Neural cell (in vitro differentiated cells): ENCODE measurements at regions not wholly inside any gene's neighbourhood (a gene's known extent, or its start where the extent isn't known, plus 50 kb on each side); places are given as distances from the start of the nearest gene placed in this dataset.

Experiments
- H2AFZ ChIP-seq: fragments of 200-600, 300-800 bp; sonication (generic), shearing (Covaris generic); 2 replicates; pipeline ENCODE4 v1.6.0; 2014; ENCODE audit warnings: low read depth, mild to moderate bottlenecking, antibody characterized with exemption, low read length, moderate library complexity
- H3F3A ChIP-seq: fragments of 200-600 bp; shearing (Covaris generic); 2 replicates; pipeline ENCODE4 v1.6.1; 2016; ENCODE audit warnings: mild to moderate bottlenecking, moderate library complexity, mixed read lengths, antibody characterized with exemption, low read length; ENCODE audit not compliant: insufficient read depth, poor library complexity, severe bottlenecking
- H3K27ac ChIP-seq: fragments of 200-600, 300-800 bp; sonication (generic), shearing (Covaris generic); 2 replicates; pipeline ENCODE4 v1.5.1; 2014; ENCODE audit warnings: mild to moderate bottlenecking, low read length, moderate library complexity
- H3K27me3 ChIP-seq: fragments of 300-800, 200-600 bp; sonication (generic), shearing (Covaris generic); 2 replicates; pipeline ENCODE4 v1.6.0; 2014; ENCODE audit warnings: mild to moderate bottlenecking, low read depth, low read length, moderate library complexity; ENCODE audit not compliant: insufficient read depth
- H3K36me3 ChIP-seq: fragments of 300-800, 200-600 bp; sonication (generic), shearing (Covaris generic); 2 replicates; pipeline ENCODE4 v1.5.1; 2014; ENCODE audit warnings: mild to moderate bottlenecking, antibody characterized with exemption, low read length, moderate library complexity; ENCODE audit not compliant: insufficient read depth
- H3K4me2 ChIP-seq: fragments of 300-800, 200-600 bp; sonication (generic), shearing (Covaris generic); 2 replicates; pipeline ENCODE4 v1.6.0; 2014; ENCODE audit warnings: mild to moderate bottlenecking, low read length
- H3K4me3 ChIP-seq: fragments of 300-800, 200-600 bp; sonication (generic), shearing (Covaris generic); 2 replicates; pipeline ENCODE4 v1.5.1; 2014; ENCODE audit warnings: mild to moderate bottlenecking, low read length, moderate library complexity
- H3K79me2 ChIP-seq: fragments of 200-600 bp; shearing (Covaris generic); replicated peaks from 2 replicates; pipeline ENCODE4 v1.6.0; 2014; ENCODE audit warnings: mild to moderate bottlenecking, low read length, moderate library complexity; ENCODE audit not compliant: insufficient read depth
- H3K9ac ChIP-seq: fragments of 300-800, 200-600 bp; sonication (generic), shearing (Covaris generic); 2 replicates; pipeline ENCODE4 v1.6.1; 2016; ENCODE audit warnings: mild to moderate bottlenecking, low read length, mixed read lengths
- H3K9me2 ChIP-seq: fragments of 200-600 bp; shearing (Covaris generic); 2 replicates; pipeline ENCODE4 v1.6.1; 2016; ENCODE audit warnings: mild to moderate bottlenecking, low read length, mixed read lengths; ENCODE audit not compliant: insufficient read depth
- H3K9me3 ChIP-seq: fragments of 200-600, 300-800 bp; sonication (generic), shearing (Covaris generic); 2 replicates; pipeline ENCODE4 v1.6.1; 2016; ENCODE audit warnings: mild to moderate bottlenecking, mixed run types, low read length, moderate library complexity, mixed read lengths
- H4K20me1 ChIP-seq: fragments of 200-600 bp; shearing (Covaris generic); 2 replicates; pipeline ENCODE4 v1.6.1; 2016; ENCODE audit warnings: mild to moderate bottlenecking, mixed run types; ENCODE audit not compliant: insufficient read depth
- CTCF ChIP-seq: fragments of 450-650 bp; IDR thresholded peaks from 2 replicates; pipeline ENCODE4 v1.5.1; 2014; ENCODE audit warnings: antibody characterized with exemption, mild to moderate bottlenecking, moderate library complexity; ENCODE audit not compliant: poor library complexity, severe bottlenecking
- EP300 ChIP-seq: fragments of 450-650 bp; conservative IDR thresholded peaks from 2 replicates; pipeline ENCODE4 v1.6.1; 2014; ENCODE audit warnings: antibody characterized with exemption, mild to moderate bottlenecking, moderate library complexity; ENCODE audit not compliant: poor library complexity, severe bottlenecking
- EZH2 ChIP-seq: fragments of 200-600, 300-800 bp; shearing (Covaris generic), sonication (generic); IDR thresholded peaks from 2 replicates; pipeline ENCODE4 v1.6.1; 2014; ENCODE audit warnings: antibody characterized with exemption, low read length, borderline replicate concordance, mild to moderate bottlenecking; ENCODE audit not compliant: insufficient read depth, poor library complexity, severe bottlenecking
- MXI1 ChIP-seq: fragments of 450-650 bp; conservative IDR thresholded peaks from 2 replicates; pipeline ENCODE4 v1.6.1; 2014; ENCODE audit warnings: antibody characterized with exemption, mild to moderate bottlenecking; ENCODE audit not compliant: poor library complexity, severe bottlenecking
- POLR2AphosphoS5 ChIP-seq: IDR thresholded peaks from 2 replicates; pipeline ENCODE4 v1.6.1; 2012
- RAD21 ChIP-seq: fragments of 450-650 bp; conservative IDR thresholded peaks from 2 replicates; pipeline ENCODE4 v1.6.1; 2014; ENCODE audit warnings: antibody characterized with exemption, mild to moderate bottlenecking, moderate library complexity
- SMC3 ChIP-seq: fragments of 450-650 bp; conservative IDR thresholded peaks from 2 replicates; pipeline ENCODE4 v1.6.1; 2014; ENCODE audit warnings: antibody characterized with exemption, mild to moderate bottlenecking, moderate library complexity; ENCODE audit not compliant: poor library complexity
- TAF1 ChIP-seq: IDR thresholded peaks from 2 replicates; pipeline ENCODE4 v1.6.1; 2012; ENCODE audit warnings: low read depth
- TF ChIP-seq, protein P1 (sequence below): IDR thresholded peaks from 2 replicates; pipeline ENCODE4 v1.6.1; 2012; ENCODE audit warnings: borderline replicate concordance

GRCh38 chr1:56175211-56175610, 404.2 kb downstream of the PLPP3 start:
- H3K4me2 ChIP-seq = no peak overlapping the region
- no peak for TF ChIP-seq SMC3
- TF ChIP-seq MXI1 = no peak
- TF ChIP-seq POLR2AphosphoS5 = no peak
- TF ChIP-seq EP300 = no peak
- TF ChIP-seq CTCF = no peak
- no peak for TF ChIP-seq EZH2
- TF ChIP-seq TAF1 = no peak
- H4K20me1 ChIP-seq = no peaks in the 10 kb centered on the region
- no peak overlapping the region for H3K4me3 ChIP-seq
- no peaks in the 10 kb centered on the region for H3K79me2 ChIP-seq
- H3K9me3 ChIP-seq = no peaks in the 10 kb centered on the region
- no peak overlapping the region for H3K9ac ChIP-seq
- H3K36me3 ChIP-seq = no peaks in the 10 kb centered on the region
- H3K9me2 ChIP-seq = no peaks in the 10 kb centered on the region
- H2AFZ ChIP-seq = no peak overlapping the region
- H3K27me3 ChIP-seq = no peaks in the 10 kb centered on the region
- H3K27ac ChIP-seq = no peak overlapping the region
- H3F3A ChIP-seq = no peaks in the 10 kb centered on the region

GRCh38 chr1:56174176-56174885, 405.0 kb downstream of the PLPP3 start:
- no peak overlapping the region for H2AFZ ChIP-seq
- H3K27ac ChIP-seq = no peak overlapping the region
- H3K4me3 ChIP-seq = no peak overlapping the region
- H3K79me2 ChIP-seq = no peaks in the 10 kb centered on the region
- H3K4me2 ChIP-seq = no peak overlapping the region
- H3K9me2 ChIP-seq = no peaks in the 10 kb centered on the region
- no peaks in the 10 kb centered on the region for H4K20me1 ChIP-seq
- TF ChIP-seq TAF1 (no peak), CTCF (no peak), MXI1 (no peak), POLR2AphosphoS5 (no peak), EP300 (no peak), EZH2 (no peak), RAD21 (no peak), SMC3 (no peak)
- TF ChIP-seq, protein P1, sequence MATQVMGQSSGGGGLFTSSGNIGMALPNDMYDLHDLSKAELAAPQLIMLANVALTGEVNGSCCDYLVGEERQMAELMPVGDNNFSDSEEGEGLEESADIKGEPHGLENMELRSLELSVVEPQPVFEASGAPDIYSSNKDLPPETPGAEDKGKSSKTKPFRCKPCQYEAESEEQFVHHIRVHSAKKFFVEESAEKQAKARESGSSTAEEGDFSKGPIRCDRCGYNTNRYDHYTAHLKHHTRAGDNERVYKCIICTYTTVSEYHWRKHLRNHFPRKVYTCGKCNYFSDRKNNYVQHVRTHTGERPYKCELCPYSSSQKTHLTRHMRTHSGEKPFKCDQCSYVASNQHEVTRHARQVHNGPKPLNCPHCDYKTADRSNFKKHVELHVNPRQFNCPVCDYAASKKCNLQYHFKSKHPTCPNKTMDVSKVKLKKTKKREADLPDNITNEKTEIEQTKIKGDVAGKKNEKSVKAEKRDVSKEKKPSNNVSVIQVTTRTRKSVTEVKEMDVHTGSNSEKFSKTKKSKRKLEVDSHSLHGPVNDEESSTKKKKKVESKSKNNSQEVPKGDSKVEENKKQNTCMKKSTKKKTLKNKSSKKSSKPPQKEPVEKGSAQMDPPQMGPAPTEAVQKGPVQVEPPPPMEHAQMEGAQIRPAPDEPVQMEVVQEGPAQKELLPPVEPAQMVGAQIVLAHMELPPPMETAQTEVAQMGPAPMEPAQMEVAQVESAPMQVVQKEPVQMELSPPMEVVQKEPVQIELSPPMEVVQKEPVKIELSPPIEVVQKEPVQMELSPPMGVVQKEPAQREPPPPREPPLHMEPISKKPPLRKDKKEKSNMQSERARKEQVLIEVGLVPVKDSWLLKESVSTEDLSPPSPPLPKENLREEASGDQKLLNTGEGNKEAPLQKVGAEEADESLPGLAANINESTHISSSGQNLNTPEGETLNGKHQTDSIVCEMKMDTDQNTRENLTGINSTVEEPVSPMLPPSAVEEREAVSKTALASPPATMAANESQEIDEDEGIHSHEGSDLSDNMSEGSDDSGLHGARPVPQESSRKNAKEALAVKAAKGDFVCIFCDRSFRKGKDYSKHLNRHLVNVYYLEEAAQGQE = no peak
- H3K9ac ChIP-seq = no peak overlapping the region
- no peaks in the 10 kb centered on the region for H3F3A ChIP-seq
- H3K36me3 ChIP-seq = no peaks in the 10 kb centered on the region
- no peaks in the 10 kb centered on the region for H3K9me3 ChIP-seq
- H3K27me3 ChIP-seq = no peaks in the 10 kb centered on the region
